A673 (cell line): ENCODE measurements at regions not wholly inside any gene's neighbourhood (a gene's known extent, or its start where the extent isn't known, plus 50 kb on each side); places are given as distances from the start of the nearest gene placed in this dataset.

Experiments used
- CTCF ChIP-seq: fragments of 300-800, 200-600 bp; sonication (generic); conservative IDR thresholded peaks from 2 replicates; pipeline ENCODE4 v1.5.1; 2017; ENCODE audit warnings: low read depth, mild to moderate bottlenecking, antibody characterized with exemption, low read length, moderate library complexity, mixed read lengths
- EZH2 ChIP-seq: fragments of 200-600 bp; sonication (generic); IDR thresholded peaks from 2 replicates; pipeline ENCODE4 v1.6.1; 2017; ENCODE audit warnings: borderline replicate concordance, low read depth, mild to moderate bottlenecking, mixed read lengths, antibody characterized with exemption, low read length; ENCODE audit not compliant: poor library complexity, severe bottlenecking

- TF ChIP-seq CTCF: no peak
- TF ChIP-seq EZH2: no peak
These were observed 226.7 kb downstream of the LMBRD1 start for GRCh38 chr6:69570106-69570505.
